ENCODE measurements at regions not wholly inside any gene's neighbourhood (a gene's known extent, or its start where the extent isn't known, plus 50 kb on each side); places are given as distances from the start of the nearest gene placed in this dataset.

- Mint-ChIP-seq H3K27ac (no peak overlapping the region), H3K4me1 (peaks cover 11% of the 10 kb centered on the region), H3K36me3 (ENCODE audit: low read depth) (no peaks in the 10 kb centered on the region), H3K27me3 (ENCODE audit: low read depth, poor library complexity) (peaks cover 5% of the 10 kb centered on the region), H3K4me3 (no peak overlapping the region), H3K9me3 (peaks cover 6% of the 10 kb centered on the region)
- no peak for DNase-seq
- TF ChIP-seq CTCF (IDR thresholded peaks at IDR 0.05) = no peak
These were observed 115.9 kb downstream of the OMA1 start for GRCh38 chr1:58430421-58431275.

- peaks cover 11% of the 10 kb centered on the region for H3K4me1 Mint-ChIP-seq
- no peak overlapping the region for H3K27ac Mint-ChIP-seq
- no peaks in the 10 kb centered on the region for H3K36me3 Mint-ChIP-seq (ENCODE audit: low read depth)
- no peak for DNase-seq
- no peak for TF ChIP-seq CTCF (IDR thresholded peaks at IDR 0.05)
- peaks cover 5% of the 10 kb centered on the region for H3K27me3 Mint-ChIP-seq (ENCODE audit: low read depth, poor library complexity)
- H3K4me3 Mint-ChIP-seq = no peak overlapping the region
- H3K9me3 Mint-ChIP-seq = peaks cover 6% of the 10 kb centered on the region
These were observed 119.6 kb downstream of the OMA1 start for GRCh38 chr1:58426918-58427317.

DNA sequence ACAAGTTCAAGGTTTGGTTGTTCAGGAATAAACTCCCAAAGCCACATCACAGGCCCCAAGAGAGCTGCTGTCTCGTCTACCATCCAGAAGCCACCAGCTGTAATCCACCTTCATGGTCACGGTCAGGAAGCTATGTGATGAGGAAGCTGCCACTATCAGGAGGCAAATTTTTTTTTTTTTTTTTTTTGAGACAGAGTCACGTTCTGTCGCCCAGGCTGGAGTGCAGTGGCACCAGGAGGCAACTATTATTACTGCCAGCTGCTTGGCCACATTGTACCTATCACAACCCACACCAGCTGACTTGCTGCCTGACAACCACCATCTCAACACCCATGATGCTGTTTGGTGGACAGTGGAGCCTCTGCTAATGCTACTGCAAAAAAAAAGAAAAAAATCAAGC lies 124.1 kb downstream of the OMA1 start:
- DNase-seq = no peak
- Mint-ChIP-seq H3K4me3 (no peak overlapping the region), H3K36me3 (ENCODE audit: low read depth) (no peaks in the 10 kb centered on the region), H3K27ac (no peak overlapping the region), H3K9me3 (peaks cover 6% of the 10 kb centered on the region), H3K27me3 (ENCODE audit: low read depth, poor library complexity) (peaks cover 13% of the 10 kb centered on the region), H3K4me1 (peaks cover 11% of the 10 kb centered on the region)
- TF ChIP-seq CTCF (IDR thresholded peaks at IDR 0.05) = no peak

DNA sequence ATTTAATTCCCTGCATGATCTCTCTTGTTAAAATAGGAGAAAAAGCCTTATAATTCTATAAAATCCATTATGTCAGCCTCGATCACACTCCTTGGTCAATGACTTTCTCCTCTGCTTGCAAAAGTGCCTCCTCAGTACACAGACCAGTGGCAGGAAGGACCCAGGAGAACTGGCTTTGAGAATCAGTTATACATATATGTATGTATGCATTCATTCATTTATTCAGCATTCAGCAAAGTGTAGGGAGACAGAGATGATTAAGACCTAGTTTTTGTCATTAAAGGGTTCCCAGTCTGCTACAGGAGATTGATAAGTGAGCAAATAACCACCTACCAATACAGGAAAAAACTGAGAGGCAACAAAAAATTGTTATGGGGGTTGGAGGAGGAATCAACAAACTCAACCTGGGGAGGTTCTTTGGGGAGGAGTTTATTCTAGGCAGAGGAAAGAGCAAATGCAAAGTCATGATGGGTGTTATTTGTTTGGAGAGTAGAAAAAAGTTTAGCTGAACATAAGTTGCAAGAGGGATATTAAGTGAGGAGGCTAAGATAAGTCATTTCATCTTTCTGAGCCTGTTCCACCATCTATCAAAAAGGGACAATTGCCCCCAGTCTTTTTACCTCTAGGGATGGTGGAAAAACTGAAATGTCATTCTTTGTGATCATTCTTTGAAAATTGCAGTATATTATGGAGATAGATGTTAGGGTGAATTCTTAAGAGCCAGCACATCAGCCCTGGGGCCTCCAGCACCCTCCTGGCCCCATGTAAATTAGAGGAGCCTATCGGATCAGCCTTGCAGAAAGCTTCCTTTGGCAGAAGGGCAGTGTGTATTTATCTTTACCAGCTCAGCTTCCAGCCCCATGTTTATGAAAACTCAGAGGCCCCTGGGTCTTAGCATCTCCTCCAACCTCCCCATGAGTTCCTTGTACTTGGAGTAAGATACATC lies 128.0 kb downstream of the OMA1 start:
- H3K4me1 Mint-ChIP-seq = peaks cover 11% of the 10 kb centered on the region
- H3K27me3 Mint-ChIP-seq (ENCODE audit: low read depth, poor library complexity) = peaks cover 11% of the 10 kb centered on the region
- H3K36me3 Mint-ChIP-seq (ENCODE audit: low read depth) = no peaks in the 10 kb centered on the region
- no peaks in the 10 kb centered on the region for H3K9me3 Mint-ChIP-seq
- TF ChIP-seq CTCF (IDR thresholded peaks at IDR 0.05) = no peak
- H3K4me3 Mint-ChIP-seq = no peak overlapping the region
- no peak for DNase-seq
- H3K27ac Mint-ChIP-seq = no peak overlapping the region

- no peak overlapping the region for H3K27ac Mint-ChIP-seq
- H3K36me3 Mint-ChIP-seq (ENCODE audit: low read depth) = no peaks in the 10 kb centered on the region
- DNase-seq = no peak
- H3K9me3 Mint-ChIP-seq = no peaks in the 10 kb centered on the region
- H3K4me3 Mint-ChIP-seq = no peak overlapping the region
- TF ChIP-seq CTCF (IDR thresholded peaks at IDR 0.05) = no peak
- H3K4me1 Mint-ChIP-seq = peaks cover 19% of the 10 kb centered on the region
- H3K27me3 Mint-ChIP-seq (ENCODE audit: low read depth, poor library complexity) = no peaks in the 10 kb centered on the region
These were observed 134.4 kb downstream of the OMA1 start for GRCh38 chr1:58412071-58412580.

Data from nephron progenitor cell (in vitro differentiated cells).